ENCODE measurements at regions not wholly inside any gene's neighbourhood (a gene's known extent, or its start where the extent isn't known, plus 50 kb on each side); places are given as distances from the start of the nearest gene placed in this dataset.
"Not testable (repeated sequence)": the region's sequence is repeated elsewhere in the genome, so short reads cannot be mapped to it uniquely, and the experiment has no call there.

DNA sequence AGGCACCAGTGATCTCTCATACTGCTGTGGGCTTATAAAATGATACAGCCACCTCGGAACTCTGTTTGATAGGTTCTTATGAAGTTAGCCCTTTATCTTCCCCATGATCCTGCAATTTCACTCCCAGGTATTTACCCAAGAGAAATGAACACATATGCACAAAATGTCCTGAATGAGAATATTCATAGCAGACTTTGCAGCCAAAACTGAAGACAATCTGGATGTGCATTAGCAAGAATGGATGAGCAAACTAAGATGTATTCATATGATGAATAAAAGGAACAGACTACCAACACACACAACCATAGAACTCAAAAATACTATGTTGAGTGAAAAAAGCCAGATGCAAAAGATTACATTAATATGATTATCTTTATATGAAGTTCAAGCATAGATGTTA is 66.7 kb downstream of the KCNA5 start:
- no peak overlapping the region for H3K27ac ChIP-seq (ENCODE audit: extremely low read depth, low read depth, low read length)
- no peaks in the 10 kb centered on the region for H3K4me1 ChIP-seq (ENCODE audit: control insufficient read depth, insufficient read depth, low read length)
- no peaks in the 10 kb centered on the region for H3K9me3 ChIP-seq (ENCODE audit: control insufficient read depth, insufficient read depth, low read depth, low read length)
- TF ChIP-seq, protein P1, sequence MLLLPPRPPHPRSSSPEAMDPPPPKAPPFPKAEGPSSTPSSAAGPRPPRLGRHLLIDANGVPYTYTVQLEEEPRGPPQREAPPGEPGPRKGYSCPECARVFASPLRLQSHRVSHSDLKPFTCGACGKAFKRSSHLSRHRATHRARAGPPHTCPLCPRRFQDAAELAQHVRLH (tag by site-specific recombination; IDR thresholded peaks at IDR 0.05): no peak
- TF ChIP-seq ZNF548 (tag by site-specific recombination; IDR thresholded peaks at IDR 0.05): no peak
- TF ChIP-seq ZNF660 (tag by site-specific recombination; IDR thresholded peaks at IDR 0.05): no peak
- TF ChIP-seq ZNF175 (tag by site-specific recombination; IDR thresholded peaks at IDR 0.05): no peak
- TF ChIP-seq KLF16 (tag by site-specific recombination; IDR thresholded peaks at IDR 0.05): no peak
- no peak for TF ChIP-seq ZNF16 (tag by site-specific recombination; IDR thresholded peaks at IDR 0.05; ENCODE audit: low read depth)
- TF ChIP-seq ZNF48 (tag by site-specific recombination; IDR thresholded peaks at IDR 0.05): no peak
- TF ChIP-seq TCF7L2 (IDR thresholded peaks at IDR 0.05; ENCODE audit: borderline replicate concordance, low read depth, low read length): no peak
- CTCF ChIA-PET: no interaction called here
- no peaks in the 10 kb centered on the region for H3K36me3 ChIP-seq (ENCODE audit: control insufficient read depth in 2 of 2, insufficient read depth in 1 of 2, low read length in 2 of 2)
- POLR2A ChIA-PET: no interaction called here
- H3K4me3 ChIP-seq (ENCODE audit: low read depth, low read length): no peak overlapping the region

DNA sequence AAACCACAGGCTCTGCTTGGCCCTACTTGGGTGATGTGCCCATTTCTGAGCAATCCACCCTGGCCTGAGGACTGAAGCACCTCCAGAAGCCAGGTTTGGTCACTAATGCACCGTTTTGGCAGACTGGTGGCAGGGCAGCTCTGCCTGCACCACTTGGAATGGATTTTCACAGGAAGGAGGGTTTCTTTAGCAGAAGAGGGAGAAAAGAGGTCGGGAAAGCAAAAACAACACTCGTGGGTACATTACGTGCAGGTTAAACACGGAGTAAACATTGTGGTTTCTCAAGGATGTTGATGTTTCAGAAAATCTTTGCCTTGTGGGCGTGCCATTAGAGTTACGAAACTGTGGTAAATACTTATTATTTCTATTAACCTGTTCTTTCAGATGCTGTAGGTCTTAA is 70.8 kb downstream of the KCNA5 start:
- Histone ChIP-seq H3K4me3 (ENCODE audit: low read depth, low read length) (no peak overlapping the region), H3K4me1 (ENCODE audit: control insufficient read depth, insufficient read depth, low read length) (no peaks in the 10 kb centered on the region), H3K27ac (ENCODE audit: extremely low read depth, low read depth, low read length) (no peak overlapping the region), H3K36me3 (ENCODE audit: control insufficient read depth in 2 of 2, insufficient read depth in 1 of 2, low read length in 2 of 2) (no peaks in the 10 kb centered on the region), H3K9me3 (ENCODE audit: control insufficient read depth, insufficient read depth, low read depth, low read length) (no peaks in the 10 kb centered on the region)
- no peak for TF ChIP-seq ZNF157 (tag by site-specific recombination; IDR thresholded peaks at IDR 0.05)
- TF ChIP-seq ZNF785 (tag by site-specific recombination; IDR thresholded peaks at IDR 0.05): no peak
- TF ChIP-seq ZSCAN16 (tag by site-specific recombination; IDR thresholded peaks at IDR 0.05): no peak
- TF ChIP-seq KLF16 (tag by site-specific recombination; IDR thresholded peaks at IDR 0.05): no peak
- no peak for TF ChIP-seq FEZF1 (tag by site-specific recombination; IDR thresholded peaks at IDR 0.05)
- TF ChIP-seq, protein P2, sequence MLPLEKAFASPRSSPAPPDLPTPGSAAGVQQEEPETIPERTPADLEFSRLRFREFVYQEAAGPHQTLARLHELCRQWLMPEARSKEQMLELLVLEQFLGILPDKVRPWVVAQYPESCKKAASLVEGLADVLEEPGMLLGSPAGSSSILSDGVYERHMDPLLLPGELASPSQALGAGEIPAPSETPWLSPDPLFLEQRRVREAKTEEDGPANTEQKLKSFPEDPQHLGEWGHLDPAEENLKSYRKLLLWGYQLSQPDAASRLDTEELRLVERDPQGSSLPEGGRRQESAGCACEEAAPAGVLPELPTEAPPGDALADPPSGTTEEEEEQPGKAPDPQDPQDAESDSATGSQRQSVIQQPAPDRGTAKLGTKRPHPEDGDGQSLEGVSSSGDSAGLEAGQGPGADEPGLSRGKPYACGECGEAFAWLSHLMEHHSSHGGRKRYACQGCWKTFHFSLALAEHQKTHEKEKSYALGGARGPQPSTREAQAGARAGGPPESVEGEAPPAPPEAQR (tag by site-specific recombination; IDR thresholded peaks at IDR 0.05): no peak
- no peak for TF ChIP-seq ZNF777 (tag by site-specific recombination; IDR thresholded peaks at IDR 0.05; ENCODE audit: borderline replicate concordance)
- TF ChIP-seq ZNF24 (tag by site-specific recombination; IDR thresholded peaks at IDR 0.05): no peak
- no peak for TF ChIP-seq ZNF701 (tag by site-specific recombination; IDR thresholded peaks at IDR 0.05)
- TF ChIP-seq TRIM28 (IDR thresholded peaks at IDR 0.05; ENCODE audit: borderline replicate concordance, low read length): no peak
- TF ChIP-seq ZNF768 (tag by site-specific recombination; IDR thresholded peaks at IDR 0.05): no peak
- TF ChIP-seq ZFP37 (tag by site-specific recombination; IDR thresholded peaks at IDR 0.05): no peak
- no peak for TF ChIP-seq YY2 (tag by site-specific recombination; IDR thresholded peaks at IDR 0.05)
- TF ChIP-seq MYNN (tag by site-specific recombination; IDR thresholded peaks at IDR 0.05; ENCODE audit: borderline replicate concordance): no peak
- no peak for TF ChIP-seq HOXC10 (CRISPR knock-in tag; IDR thresholded peaks at IDR 0.05)
- no peak for TF ChIP-seq ZNF558 (tag by site-specific recombination; IDR thresholded peaks at IDR 0.05)
- TF ChIP-seq ZNF341 (tag by site-specific recombination; IDR thresholded peaks at IDR 0.05; ENCODE audit: low read depth): no peak
- no peak for TF ChIP-seq ZNF248 (tag by site-specific recombination; IDR thresholded peaks at IDR 0.05)
- TF ChIP-seq, protein P3, sequence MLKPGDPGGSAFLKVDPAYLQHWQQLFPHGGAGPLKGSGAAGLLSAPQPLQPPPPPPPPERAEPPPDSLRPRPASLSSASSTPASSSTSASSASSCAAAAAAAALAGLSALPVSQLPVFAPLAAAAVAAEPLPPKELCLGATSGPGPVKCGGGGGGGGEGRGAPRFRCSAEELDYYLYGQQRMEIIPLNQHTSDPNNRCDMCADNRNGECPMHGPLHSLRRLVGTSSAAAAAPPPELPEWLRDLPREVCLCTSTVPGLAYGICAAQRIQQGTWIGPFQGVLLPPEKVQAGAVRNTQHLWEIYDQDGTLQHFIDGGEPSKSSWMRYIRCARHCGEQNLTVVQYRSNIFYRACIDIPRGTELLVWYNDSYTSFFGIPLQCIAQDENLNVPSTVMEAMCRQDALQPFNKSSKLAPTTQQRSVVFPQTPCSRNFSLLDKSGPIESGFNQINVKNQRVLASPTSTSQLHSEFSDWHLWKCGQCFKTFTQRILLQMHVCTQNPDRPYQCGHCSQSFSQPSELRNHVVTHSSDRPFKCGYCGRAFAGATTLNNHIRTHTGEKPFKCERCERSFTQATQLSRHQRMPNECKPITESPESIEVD (tag by site-specific recombination; IDR thresholded peaks at IDR 0.05): no peak
- TF ChIP-seq ZNF221 (tag by site-specific recombination; IDR thresholded peaks at IDR 0.05; ENCODE audit: borderline replicate concordance): no peak
- ChIA-PET CTCF (interaction anchor here (0.7 kb wide), 1 partner anchor 253 kb away, joined by 4 read pairs; no protein-coding TSS in a partner anchor), POLR2A (no interaction called here)

DNA sequence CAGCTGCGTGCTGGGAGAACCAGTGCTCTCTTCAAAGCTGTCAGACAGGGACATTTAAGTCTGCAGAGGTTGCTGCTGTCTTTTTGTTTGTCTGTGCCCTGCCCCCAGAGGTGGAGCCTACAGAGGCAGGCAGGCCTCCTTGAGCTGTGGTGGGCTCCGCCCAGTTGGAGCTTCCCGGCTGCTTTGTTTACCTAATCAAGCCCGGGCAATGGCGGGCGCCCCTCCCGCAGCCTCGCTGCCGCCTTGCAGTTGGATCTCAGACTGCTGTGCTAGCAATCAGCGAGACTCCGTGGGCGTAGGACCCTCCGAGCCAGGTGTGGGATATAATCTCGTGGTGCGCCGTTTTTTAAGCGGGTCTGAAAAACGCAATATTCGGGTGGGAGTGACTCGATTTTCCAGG is 78.1 kb downstream of the KCNA5 start:
- H3K4me1 ChIP-seq (ENCODE audit: control insufficient read depth, insufficient read depth, low read length); H3K27ac ChIP-seq (ENCODE audit: extremely low read depth, low read depth, low read length); POLR2A ChIA-PET; CTCF ChIA-PET; H3K4me3 ChIP-seq (ENCODE audit: low read depth, low read length); H3K36me3 ChIP-seq (ENCODE audit: control insufficient read depth in 2 of 2, insufficient read depth in 1 of 2, low read length in 2 of 2); H3K9me3 ChIP-seq (ENCODE audit: control insufficient read depth, insufficient read depth, low read depth, low read length): not testable (repeated sequence)

DNA sequence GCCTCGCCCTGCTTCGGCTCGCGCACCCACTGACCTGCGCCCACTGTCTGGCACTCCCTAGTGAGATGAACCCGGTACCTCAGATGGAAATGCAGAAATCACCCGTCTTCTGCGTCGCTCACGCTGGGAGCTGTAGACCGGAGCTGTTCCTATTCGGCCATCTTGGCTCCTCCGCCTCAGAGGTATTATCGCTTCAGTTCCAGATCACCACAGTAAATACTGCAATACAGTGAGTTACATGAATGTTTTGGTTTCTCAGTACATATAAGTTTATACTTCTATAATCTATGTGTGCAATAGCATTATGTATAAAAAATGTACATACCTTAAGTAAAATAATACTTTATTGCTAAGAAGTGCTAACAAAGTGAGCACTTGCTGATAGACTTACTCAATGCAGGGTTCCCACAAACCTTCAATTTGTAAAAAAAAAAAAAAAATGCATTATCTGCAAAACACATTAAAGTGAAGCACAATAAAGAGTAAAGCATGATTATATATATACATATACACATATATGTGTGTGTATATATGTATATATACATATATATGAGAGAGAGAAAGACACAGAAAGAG is 78.7 kb downstream of the KCNA5 start:
- H3K9me3 ChIP-seq (ENCODE audit: control insufficient read depth, insufficient read depth, low read depth, low read length); H3K4me1 ChIP-seq (ENCODE audit: control insufficient read depth, insufficient read depth, low read length); H3K36me3 ChIP-seq (ENCODE audit: control insufficient read depth in 2 of 2, insufficient read depth in 1 of 2, low read length in 2 of 2); POLR2A ChIA-PET; H3K4me3 ChIP-seq (ENCODE audit: low read depth, low read length); CTCF ChIA-PET; H3K27ac ChIP-seq (ENCODE audit: extremely low read depth, low read depth, low read length): not testable (repeated sequence)
